ENCODE measurements at regions not wholly inside any gene's neighbourhood (a gene's known extent, or its start where the extent isn't known, plus 50 kb on each side); places are given as distances from the start of the nearest gene placed in this dataset.
A peak's percentile ranks its signal among the peaks of the same experiment; 100 is the strongest.

DNA sequence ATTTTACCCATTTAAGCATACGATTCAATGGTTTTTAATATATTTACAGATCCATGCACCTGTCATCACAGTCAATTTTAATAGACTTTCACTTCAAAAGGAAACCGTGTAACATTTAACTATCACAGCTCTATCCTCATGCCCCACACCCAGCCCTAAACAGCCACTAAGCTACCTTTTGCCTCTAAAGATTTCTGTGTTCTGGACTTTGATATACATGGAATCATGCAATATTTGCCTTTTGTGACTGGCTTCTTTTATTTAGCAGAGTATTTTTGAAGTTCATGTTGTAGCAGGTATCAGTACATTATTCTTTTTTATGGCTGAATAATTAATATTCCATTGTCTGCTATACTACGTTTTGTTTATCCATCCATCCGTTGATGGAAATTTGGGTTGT is 50.3 kb upstream of the STX16 start:
- no peak for DNase-seq (ENCODE audit: low read depth, low spot score)

DNA sequence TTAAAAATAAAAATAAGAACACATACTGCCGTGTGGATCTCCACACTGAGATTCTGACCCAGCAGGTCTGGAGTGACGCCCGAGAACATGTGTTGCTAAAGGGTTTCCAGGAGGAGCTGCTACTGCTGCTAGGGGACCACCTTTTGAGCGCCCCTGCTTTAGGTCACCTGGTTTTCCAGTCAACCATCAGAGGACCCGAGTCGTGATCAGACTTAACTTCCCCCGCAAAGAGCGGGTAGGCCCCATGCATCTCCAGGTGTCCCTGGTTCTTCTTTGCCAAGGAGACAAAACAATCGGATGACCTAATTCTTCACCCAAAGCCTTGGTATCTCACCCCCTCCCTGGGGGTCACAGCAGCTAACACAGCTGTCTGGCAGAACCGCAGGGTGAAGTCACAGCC is 51.1 kb upstream of the STX16 start:
- no peak for DNase-seq (ENCODE audit: low read depth, low spot score)

DNA sequence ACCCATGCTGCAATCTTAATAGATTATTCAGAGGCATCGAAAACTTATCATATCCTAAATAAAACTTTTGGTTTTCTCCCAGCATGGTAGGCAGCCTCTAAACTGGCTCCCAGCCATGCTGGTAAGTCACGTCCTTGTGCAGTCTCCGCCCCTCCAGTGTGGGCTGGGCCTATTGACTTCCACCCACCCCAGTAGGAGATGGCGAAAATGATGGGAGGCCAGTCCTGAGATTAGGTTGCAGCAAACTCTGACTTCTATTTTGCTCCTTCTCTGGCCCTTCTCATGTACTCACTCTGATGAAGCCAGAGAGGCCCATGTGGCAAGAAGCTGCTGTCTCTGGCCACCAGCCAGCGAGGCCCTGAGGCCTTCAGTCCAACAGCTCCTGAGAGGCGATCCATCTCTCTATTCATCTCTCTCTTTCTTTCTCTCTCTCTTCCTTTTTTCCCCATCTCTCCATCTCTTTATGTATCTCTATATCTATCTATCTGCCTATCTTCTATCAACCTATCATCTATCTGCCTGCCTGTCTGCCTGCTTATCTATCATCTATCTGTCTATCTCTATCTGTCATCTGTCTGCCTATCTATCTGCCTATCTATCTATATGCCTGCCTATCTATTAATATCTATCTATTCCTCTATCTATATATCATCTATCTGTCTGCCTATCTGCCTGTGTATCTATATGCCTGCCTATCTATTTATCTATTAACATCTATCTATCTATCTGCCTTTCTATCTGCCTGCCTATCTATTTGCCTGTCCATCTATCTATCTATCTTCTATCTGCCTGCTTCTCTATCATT is 52.7 kb upstream of the STX16 start:
- no peak for DNase-seq (ENCODE audit: low read depth, low spot score)

DNA sequence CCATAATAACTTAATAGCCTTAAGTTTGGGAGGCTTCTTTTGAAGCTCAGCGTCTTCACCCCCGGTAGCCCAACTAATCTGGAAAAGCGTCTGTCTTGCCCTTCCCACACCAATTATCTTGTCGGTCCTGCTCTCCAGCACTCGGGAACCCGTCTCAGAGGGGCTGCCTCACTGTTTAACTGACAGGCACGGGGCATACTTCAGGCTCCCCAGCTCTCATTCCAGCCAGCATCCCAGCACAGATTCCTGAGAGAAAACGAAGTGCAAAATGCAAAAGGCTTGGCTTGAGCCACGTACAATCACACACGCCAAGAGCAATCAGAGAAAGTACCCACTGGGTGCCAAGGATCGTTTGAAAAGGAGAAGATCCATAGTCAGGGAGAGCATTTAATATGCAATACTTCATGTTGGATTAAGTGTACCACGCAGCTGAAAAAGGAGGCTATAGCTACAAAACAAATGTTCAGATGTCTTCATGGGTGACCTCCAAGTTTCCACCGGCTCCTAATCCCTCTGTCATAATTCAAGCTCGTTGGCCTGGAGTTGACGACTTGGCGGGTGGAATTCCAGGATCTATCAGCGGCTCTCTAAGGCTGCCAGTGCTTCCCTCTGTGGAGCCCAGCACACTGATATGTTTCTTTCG is 53.7 kb upstream of the STX16 start:
- no peak for DNase-seq (ENCODE audit: low read depth, low spot score)

DNA sequence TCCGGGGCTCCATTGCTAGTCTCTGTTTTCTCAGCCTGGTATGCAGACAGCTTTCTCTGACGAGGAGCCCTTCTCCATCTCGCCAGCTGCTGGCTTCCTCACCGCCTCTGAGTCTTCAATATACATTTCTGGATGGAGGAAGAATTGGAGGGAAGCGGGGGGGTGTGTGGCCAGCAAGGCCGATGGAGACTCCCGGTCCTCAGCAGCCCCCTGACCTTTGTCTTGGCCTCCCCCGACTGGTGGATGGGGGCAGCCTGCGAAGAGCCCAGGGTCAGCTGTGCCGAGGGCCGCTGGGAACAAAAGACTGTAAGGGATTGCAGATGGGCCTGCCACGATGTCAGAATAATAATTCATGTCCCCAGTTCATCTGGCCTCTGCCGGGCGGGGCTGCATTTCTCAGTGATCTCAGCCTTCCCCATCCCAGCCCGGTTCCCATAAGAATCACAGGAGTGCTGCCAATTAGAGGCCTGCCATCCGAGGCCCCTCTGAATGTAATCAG is 54.3 kb upstream of the STX16 start:
- no peak for DNase-seq (ENCODE audit: low read depth, low spot score)

DNA sequence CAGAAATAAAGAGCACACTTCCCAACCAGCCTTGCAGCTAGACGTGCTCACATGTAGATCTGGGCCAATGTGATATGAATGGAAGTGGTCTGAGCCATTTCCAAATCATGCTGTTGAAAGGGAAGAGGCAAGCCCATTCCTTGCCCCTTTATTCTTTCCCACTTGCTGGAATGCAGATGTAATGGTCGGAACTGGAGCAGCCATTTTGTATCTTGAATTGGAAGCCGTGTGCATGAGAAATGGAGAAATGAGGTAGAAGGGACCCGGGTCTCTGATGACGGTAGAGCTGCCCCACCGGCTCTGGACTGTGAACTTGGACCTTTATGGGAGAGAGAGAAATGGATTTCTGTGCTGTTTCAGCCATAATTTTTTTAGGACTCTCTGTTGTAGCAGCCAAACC is 54.8 kb upstream of the STX16 start:
- no peak for DNase-seq (ENCODE audit: low read depth, low spot score)

DNA sequence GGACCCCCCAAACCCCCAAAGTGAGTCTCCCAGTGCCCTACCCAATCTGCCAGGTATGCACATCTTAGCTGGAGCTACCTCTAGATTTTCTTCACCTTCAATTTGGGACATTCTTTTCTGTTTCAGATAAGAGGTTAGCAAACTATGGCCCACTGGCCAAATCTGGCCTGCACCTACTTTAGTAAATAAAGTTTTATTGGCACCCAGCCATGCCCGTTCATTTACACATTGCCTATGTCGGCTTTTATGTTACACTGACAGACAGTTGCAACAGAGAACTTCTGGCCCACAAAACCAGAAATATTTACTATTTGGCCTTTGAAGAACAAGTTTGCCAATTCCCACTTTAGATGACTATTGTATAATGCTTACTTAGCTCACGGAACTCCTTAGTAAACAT is 55.9 kb upstream of the STX16 start:
- no peak for DNase-seq (ENCODE audit: low read depth, low spot score)

DNA sequence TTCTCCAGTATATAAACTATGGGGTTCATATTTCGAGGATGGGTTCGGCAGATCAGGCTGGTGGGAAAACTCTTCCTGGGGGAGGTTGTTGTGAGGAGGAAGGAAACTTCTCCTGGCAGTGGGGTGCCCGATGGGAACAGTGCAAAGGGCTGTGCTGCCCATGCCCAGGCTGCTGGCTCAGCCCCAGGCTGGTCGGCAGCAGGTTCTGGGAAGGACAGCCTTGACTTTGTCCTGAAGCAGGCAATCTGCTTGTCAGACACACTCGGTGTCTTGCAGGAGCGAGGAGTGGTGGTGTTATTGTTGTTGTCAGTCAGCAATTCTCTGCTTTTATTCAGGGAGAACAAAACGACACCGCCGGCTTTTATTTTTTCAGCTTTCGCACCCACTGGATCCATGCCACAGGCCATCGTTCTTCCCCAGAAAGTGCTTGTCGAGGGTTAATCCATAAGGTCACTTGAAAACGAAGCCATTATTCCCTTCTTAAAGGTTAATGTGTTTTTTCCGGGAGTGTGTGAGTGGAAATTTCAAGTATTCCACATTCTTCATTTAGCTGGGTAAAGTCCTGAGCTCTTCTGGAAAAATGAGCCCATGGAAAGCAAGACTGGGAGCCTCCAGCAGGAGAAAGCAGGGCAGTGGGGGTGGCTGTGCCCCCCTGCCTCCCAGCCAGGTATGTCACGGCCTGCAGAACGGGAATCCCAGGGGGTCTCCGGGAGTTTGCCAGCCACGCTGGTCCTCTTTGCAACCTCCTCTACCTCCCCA is 57.0 kb upstream of the STX16 start:
- DNase-seq (ENCODE audit: low read depth, low spot score): peak; percentile 29

DNA sequence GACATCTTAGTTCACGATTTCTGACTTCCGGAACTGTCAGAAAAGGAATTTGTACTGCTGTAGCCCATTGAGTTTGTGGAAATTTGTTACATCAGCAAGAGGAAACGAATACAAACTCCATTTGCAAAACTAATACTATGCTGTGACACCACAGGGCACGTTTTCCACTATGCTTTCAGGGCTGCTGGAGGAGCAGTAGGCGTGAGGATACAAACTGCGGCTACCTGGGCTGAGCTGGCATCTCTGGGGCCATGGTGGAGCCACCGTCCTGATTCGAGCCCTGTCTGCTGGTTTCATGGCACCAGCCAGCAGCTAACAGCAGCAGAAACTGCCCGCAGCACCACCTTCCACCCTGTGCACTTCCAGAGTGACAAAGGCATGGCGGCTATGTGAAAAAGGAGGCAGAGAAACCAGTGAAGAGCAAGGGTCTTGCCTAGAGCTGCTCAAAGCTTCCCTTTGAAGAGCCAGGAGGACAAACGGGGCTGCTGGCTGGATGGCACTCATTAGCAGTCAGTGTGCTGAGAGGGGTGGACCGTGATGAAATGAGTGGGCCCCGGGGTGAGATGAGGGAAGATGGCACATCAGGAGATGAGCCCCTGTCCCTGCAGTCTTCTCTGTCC is 58.9 kb upstream of the STX16 start:
- no peak for DNase-seq (ENCODE audit: low read depth, low spot score)

DNA sequence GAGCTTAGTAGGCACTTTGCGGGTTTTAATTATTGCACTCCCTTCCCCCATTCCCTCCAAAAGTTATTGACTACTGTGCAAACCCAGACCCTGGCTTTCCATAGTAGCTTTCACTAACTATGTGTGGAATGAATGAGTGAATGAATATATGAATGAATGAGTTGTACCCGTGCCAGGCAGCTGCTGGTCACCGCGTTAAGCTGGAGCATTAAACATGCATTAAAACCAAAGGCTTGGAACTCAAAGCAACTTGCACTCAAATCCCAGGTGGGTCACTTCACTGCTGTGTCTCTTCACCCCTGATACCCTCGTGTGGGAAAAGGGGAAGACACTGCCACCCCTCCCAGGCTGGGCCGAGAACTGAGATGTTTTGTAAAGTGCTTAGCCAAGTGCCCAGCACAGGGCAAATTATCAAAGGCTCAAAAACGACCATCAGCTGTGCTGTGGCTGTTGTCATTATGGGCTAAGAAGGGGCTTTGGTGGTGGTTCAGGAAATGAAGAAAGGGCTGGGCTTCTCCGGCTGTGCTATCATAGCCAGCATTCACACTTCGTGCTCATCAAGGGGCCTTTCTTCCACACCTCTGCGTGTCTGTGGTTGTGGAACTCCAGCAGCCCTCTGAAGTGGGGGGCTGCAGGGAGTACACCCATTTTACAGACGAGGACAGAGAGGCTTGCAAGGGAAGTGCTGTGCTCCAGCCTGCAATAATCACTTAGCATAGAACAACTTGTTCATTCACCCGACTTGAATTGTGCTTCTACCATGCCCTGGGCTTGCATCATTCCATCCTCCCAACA is 60.2 kb upstream of the STX16 start:
- DNase-seq (ENCODE audit: low read depth, low spot score): no peak

DNA sequence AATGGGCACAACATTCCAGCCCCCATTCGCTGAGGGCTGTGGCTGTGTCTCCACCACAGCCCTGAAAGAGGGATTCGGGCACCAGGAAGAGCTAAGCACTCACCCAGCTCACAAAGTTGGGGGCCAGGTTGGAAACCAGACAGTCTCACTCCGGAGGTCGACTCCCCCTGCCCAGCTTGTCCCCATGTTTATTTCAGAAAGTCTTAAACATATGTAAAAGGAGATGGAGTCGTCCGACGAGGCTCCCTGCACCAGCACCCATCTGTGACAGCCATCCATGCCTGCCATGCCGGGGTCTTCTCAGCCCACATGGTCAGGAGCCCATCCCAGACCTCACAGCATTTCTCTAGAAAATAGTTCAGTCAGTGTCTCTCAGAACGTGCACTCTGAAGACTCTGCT is 63.6 kb upstream of the STX16 start:
- no peak for DNase-seq (ENCODE audit: low read depth, low spot score)

DNA sequence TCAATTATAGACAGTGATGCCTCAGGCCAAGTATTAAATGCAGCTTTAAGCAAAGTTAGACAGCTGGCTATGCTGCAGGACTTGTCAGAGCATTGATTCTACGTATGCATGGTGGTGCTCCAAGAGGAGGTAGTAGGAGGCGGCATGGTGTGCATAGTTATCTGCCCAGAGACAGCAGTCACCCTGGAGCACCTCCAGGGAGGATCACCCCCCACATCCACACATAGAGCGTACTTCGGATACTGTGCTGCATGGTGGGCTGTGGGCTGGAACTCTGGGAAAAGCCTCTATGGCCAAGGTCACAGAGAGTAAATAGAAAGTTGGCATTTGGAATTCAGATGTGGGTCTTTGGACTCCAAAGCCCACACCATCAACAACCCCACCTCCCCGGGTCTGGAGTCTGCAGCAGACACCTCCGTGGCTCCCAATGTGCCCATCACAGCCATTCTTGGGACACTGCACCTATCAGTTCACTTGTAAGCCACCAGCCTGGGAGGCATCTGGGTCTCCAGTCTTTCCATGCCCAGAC is 64.5 kb upstream of the STX16 start:
- DNase-seq (ENCODE audit: low read depth, low spot score): no peak

DNA sequence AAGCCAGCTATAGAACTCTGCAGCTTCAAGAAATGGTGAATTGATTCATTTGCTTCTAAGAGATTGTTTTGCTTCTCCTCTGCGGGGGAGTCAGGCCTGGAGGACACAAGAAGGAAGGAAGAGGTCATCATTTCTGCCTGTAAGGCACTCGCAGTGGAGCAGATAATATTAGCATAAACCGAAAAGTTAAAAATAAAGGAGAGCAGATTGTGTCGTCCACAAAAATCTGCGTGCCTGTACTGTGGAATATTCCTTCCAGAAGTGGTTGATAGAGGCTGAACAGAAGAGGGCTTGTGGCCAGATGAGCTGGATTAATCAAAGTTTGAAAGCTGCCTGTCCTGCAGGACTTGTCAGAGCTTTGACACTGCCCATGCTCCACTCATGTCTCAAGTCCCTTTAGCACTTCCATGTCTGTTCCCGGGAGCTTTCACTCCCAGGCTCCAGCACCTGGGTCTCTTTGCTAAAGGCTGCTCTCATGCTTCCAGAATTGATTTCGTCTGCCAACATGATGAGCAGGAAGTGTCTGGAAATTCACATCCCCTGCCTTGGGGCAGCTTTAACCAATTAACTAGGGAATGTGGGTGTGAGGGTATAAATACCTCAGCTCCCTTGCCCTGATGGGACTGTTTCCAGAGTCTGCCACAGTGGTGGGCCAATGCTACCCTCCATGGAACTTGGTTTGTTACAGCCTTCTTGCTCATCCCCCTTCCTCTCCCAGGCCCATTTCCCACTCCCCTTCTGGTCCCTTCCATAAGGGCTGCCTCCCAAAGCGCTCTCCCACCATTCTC is 65.1 kb upstream of the STX16 start:
- no peak for DNase-seq (ENCODE audit: low read depth, low spot score)

DNA sequence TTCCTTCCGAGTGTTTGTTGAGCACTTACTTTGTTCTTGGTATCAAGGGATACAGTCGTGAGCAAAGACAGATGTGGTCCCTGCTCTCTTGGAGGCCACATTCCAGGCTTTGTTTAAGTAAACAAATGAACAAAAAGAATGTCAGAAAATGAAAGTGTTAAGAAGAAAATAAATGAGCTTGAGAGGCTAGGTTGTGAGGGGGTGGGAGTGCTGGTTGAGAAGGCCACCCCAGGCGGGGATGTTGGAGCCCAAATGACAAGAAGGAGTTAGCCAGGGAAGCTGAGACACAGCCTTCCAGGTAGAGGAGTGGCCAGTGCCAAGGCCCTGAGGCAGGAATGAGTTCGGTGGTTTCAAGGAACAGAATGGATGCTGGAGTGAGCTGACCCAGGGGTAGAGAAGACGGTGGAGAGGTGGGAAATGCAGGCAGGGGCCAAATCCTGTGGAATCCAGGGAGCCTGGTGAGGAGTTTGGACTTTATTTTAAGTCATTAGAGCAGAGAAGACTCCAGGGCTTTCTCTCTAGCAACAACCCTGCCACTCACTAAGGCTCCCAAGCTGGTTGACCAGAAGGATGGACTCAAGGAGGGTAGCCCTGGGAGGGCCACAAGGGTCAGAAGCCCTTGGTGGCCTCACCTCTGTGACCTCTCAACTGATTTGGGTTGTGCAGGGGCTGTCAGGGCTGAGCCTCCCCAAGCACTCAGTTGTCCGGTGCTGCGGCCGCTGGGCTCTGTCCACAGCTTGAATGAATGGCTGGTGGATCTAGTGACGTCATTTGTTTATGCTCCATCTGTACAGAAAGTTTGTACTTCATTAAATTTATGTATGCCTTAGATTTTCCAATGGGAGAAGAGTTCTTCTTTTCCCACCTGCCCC is 66.0 kb upstream of the STX16 start:
- DNase-seq (ENCODE audit: low read depth, low spot score): no peak

DNA sequence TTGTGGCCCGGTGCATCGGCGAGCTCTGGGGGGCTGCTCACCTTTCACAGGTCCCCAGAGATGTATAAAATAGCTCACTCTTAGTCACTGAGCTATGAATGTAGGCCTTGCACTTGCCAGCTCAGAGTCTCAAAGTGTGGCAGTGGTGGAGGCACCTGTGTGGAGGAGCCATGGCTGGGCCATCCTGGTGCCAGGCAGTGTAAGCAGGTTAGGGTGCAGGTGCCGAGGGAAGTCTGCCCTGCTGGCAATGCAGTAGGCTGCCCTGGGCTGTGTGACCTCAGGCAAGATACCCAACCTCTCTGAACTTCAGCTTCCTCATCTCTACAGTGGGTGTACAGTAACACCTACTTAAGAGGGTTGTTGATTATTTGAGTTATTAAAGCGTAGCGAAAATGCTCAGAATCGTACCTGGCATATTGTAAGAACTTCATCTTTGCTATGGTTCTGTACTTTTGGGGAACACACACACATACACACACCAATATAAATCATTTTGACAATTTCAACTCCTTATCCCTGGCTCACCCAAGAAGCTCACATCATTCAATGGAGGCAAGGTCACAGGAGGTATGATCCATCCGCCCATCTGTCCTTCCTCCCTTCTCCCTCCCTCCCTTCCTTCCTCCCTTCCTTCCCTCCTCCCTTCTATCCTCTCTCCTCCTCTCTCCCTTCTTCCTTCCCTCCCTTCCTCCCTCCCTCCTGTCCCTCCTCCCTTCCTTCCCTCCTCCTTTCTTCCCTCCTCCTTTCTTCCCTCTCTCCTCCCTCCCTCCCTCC is 66.8 kb upstream of the STX16 start:
- no peak for DNase-seq (ENCODE audit: low read depth, low spot score)

DNA sequence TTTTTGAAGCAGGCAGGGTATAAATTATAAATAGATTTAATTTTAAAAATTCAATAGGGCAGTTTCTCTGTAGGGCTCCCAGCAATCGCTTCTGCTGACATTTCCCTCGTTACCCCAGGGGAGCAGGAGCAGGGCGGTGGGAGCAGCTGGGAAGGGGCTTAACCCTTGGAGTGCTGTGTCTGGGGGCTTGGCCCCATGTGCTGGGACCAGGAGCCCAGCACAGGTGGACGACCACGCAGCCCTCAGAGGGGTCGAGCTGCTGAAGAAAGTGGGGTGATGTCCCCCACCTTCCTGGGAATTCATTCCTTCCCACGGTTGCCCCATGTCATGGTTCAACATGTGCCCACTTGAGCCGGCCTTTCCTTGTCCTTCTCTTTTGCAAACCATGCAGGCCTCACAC is 67.5 kb upstream of the STX16 start:
- DNase-seq (ENCODE audit: low read depth, low spot score): no peak

DNA sequence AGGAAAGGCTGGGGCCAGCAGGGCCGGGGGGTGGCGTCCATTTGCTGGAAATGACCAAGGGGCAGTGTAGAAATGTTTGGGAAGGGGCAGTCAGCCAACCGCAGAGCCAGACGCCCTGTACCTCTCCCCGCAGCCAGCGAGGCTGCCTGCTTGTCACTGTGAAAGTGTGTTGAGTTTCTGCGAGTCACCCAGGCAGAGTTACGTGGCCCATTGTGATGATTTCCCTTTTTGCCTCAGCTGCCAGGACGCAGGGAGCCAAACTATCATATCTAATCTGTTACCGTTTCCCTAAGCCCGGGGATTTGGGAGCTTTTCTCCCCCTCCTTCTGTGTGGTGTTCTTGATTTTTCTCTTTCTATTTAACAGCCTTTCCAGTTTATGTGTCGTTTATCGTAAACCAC is 67.9 kb upstream of the STX16 start:
- no peak for DNase-seq (ENCODE audit: low read depth, low spot score)

DNA sequence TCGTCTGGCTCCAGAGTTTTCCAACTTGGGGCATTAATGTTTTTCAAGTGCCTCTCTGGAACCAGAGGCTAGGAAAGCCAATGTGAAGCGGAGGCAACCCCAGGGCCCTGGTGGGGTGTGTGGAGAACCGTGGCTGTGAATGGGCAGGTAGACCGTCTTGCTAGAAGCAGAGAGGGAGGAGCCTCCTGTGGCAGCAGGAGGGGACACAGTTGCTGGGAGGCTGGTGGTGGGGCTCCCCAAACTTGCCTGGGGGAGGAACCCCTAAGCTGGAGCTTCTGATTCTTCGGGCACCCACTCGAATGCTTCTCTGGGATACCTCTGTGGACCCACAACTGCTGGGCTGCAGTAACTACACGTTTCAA is 65.3 kb upstream of the APCDD1L start:
- no peak for DNase-seq (ENCODE audit: low read depth, low spot score)
